H9 (cell line): ENCODE measurements at regions not wholly inside any gene's neighbourhood (a gene's known extent, or its start where the extent isn't known, plus 50 kb on each side); places are given as distances from the start of the nearest gene placed in this dataset.

Source experiments
- DNase-seq: peaks from one replicate; pipeline ENCODE4 v3.0.0-alpha.2; 2017
- H2AFZ ChIP-seq: one replicate; pipeline ENCODE4 v1.6.1; 2013; ENCODE audit warnings: mild to moderate bottlenecking, low read length, control low read depth, moderate library complexity
- H2AK5ac ChIP-seq: 2 replicates; pipeline ENCODE4 v1.6.1; 2013; ENCODE audit warnings: low read length, control low read depth, mixed read lengths; ENCODE audit not compliant: insufficient read length
- H2BK120ac ChIP-seq: one replicate; pipeline ENCODE4 v1.6.1; 2013; ENCODE audit warnings: low read depth, mild to moderate bottlenecking, low read length, control low read depth, inconsistent platforms; ENCODE audit not compliant: poor library complexity, severe bottlenecking
- H2BK12ac ChIP-seq: 2 replicates; pipeline ENCODE4 v1.6.1; 2013; ENCODE audit warnings: low read length, control low read depth, mixed read lengths, low read depth; ENCODE audit not compliant: insufficient read length
- H2BK15ac ChIP-seq: 2 replicates; pipeline ENCODE4 v1.6.1; 2013; ENCODE audit warnings: low read depth, low read length, control low read depth
- H2BK20ac ChIP-seq: one replicate; pipeline ENCODE4 v1.6.1; 2013; ENCODE audit warnings: low read depth, mild to moderate bottlenecking, low read length, control low read depth, inconsistent platforms; ENCODE audit not compliant: poor library complexity, severe bottlenecking
- H2BK5ac ChIP-seq: 2 replicates; pipeline ENCODE4 v1.6.1; 2013; ENCODE audit warnings: low read length, control low read depth, mixed read lengths; ENCODE audit not compliant: insufficient read length
- H3K14ac ChIP-seq: 2 replicates; pipeline ENCODE4 v1.6.1; 2013; ENCODE audit warnings: low read length, control low read depth; ENCODE audit not compliant: insufficient read depth
- H3K18ac ChIP-seq: 2 replicates; pipeline ENCODE4 v1.6.1; 2013; ENCODE audit warnings: low read depth, mild to moderate bottlenecking, mixed read lengths, low read length, control low read depth; ENCODE audit not compliant: insufficient read length
- H3K23ac ChIP-seq: 2 replicates; pipeline ENCODE4 v1.6.1; 2013; ENCODE audit warnings: low read length, control low read depth, mixed read lengths, low read depth; ENCODE audit not compliant: insufficient read length
- H3K23me2 ChIP-seq: 2 replicates; pipeline ENCODE4 v1.6.1; 2013; ENCODE audit warnings: low read depth, mild to moderate bottlenecking, mixed read lengths, low read length, control low read depth; ENCODE audit not compliant: insufficient read length, poor library complexity, severe bottlenecking
- H3K27ac ChIP-seq: 2 replicates; pipeline ENCODE4 v1.5.1; 2013; ENCODE audit warnings: low read length, control low read depth, mixed read lengths, low read depth; ENCODE audit not compliant: insufficient read length
- H3K27me3 ChIP-seq: 2 replicates; pipeline ENCODE4 v1.6.1; 2013; ENCODE audit warnings: low read length, control low read depth, inconsistent platforms; ENCODE audit not compliant: insufficient read depth
- H3K4ac ChIP-seq: 2 replicates; pipeline ENCODE4 v1.6.1; 2013; ENCODE audit warnings: low read depth, mild to moderate bottlenecking, control low read depth, inconsistent platforms, low read length, moderate library complexity
- H3K4me1 ChIP-seq: 2 replicates; pipeline ENCODE4 v1.6.1; 2013; ENCODE audit warnings: low read length, control low read depth, inconsistent platforms; ENCODE audit not compliant: insufficient read depth
- H3K4me2 ChIP-seq: 2 replicates; pipeline ENCODE4 v1.6.1; 2013; ENCODE audit warnings: low read length, control low read depth, mixed read lengths; ENCODE audit not compliant: insufficient read length, insufficient read depth
- H3K56ac ChIP-seq: 2 replicates; pipeline ENCODE4 v1.6.1; 2013; ENCODE audit warnings: low read depth, mild to moderate bottlenecking, mixed read lengths, low read length, control low read depth; ENCODE audit not compliant: insufficient read length
- H3K79me1 ChIP-seq: 2 replicates; pipeline ENCODE4 v1.6.1; 2013; ENCODE audit warnings: low read depth, mild to moderate bottlenecking, moderate library complexity, low read length, control low read depth, inconsistent platforms; ENCODE audit not compliant: insufficient read depth, poor library complexity, severe bottlenecking
- H3K79me2 ChIP-seq: 2 replicates; pipeline ENCODE4 v1.6.1; 2013; ENCODE audit warnings: low read length, control low read depth, inconsistent platforms; ENCODE audit not compliant: insufficient read depth
- H3K9ac ChIP-seq: 2 replicates; pipeline ENCODE4 v1.6.1; 2013; ENCODE audit warnings: low read length, control low read depth, mixed read lengths; ENCODE audit not compliant: insufficient read length; ENCODE audit errors: extremely low read depth
- H3K9me3 ChIP-seq: one replicate; pipeline ENCODE4 v1.6.1; 2013; ENCODE audit warnings: low read depth, low read length, inconsistent platforms; ENCODE audit not compliant: control insufficient read depth
- H3T11ph ChIP-seq: one replicate; pipeline ENCODE4 v1.6.1; 2013; ENCODE audit warnings: mild to moderate bottlenecking, low read length, control low read depth, inconsistent platforms
- H4K20me1 ChIP-seq: one replicate; pipeline ENCODE4 v1.6.1; 2013; ENCODE audit not compliant: control insufficient read depth, insufficient read length, insufficient read depth
- H4K5ac ChIP-seq: 2 replicates; pipeline ENCODE4 v1.6.1; 2013; ENCODE audit warnings: low read depth, mild to moderate bottlenecking, mixed read lengths, low read length, control low read depth; ENCODE audit not compliant: insufficient read length
- H4K8ac ChIP-seq: replicated peaks from 2 replicates; pipeline ENCODE4 v1.6.1; 2013; ENCODE audit warnings: low read length, control low read depth, mixed read lengths, low read depth; ENCODE audit not compliant: insufficient read length
- H4K91ac ChIP-seq: 2 replicates; pipeline ENCODE4 v1.6.1; 2013; ENCODE audit warnings: low read depth, mild to moderate bottlenecking, moderate library complexity, mixed read lengths, low read length, control low read depth; ENCODE audit not compliant: insufficient read length
- H3K27ac Mint-ChIP-seq, 3 experiments: 2 replicates in 2 of 3; 3 replicates in 1 of 3; pipeline ENCODE4 v1.8.0; 2020 to 2021; ENCODE audit warnings: mixed read lengths in 3 of 3, mild to moderate bottlenecking in 1 of 3, moderate library complexity in 1 of 3
- H3K27me3 Mint-ChIP-seq: 2 replicates; pipeline ENCODE4 v1.8.0; 2021; ENCODE audit warnings: low read depth, mild to moderate bottlenecking, moderate library complexity, mixed read lengths
- H3K36me3 Mint-ChIP-seq, 3 experiments: 2 replicates in 2 of 3; 3 replicates in 1 of 3; pipeline ENCODE4 v1.8.0; 2020 to 2021; ENCODE audit warnings: low read depth in 3 of 3, mixed read lengths in 3 of 3; ENCODE audit not compliant: insufficient read depth in 1 of 3
- H3K4me1 Mint-ChIP-seq, 2 experiments: 2 replicates each; pipeline ENCODE4 v1.8.0; 2020; ENCODE audit warnings: mixed read lengths in 2 of 2
- H3K4me3 Mint-ChIP-seq, 2 experiments: 2 replicates in 1 of 2; 3 replicates in 1 of 2; pipeline ENCODE4 v1.8.0; 2020 to 2021; ENCODE audit warnings: mild to moderate bottlenecking in 2 of 2, mixed read lengths in 2 of 2, moderate library complexity in 1 of 2
- H3K9me3 Mint-ChIP-seq, 2 experiments: 2 replicates in 1 of 2; 3 replicates in 1 of 2; pipeline ENCODE4 v1.8.0; 2020; ENCODE audit warnings: mild to moderate bottlenecking in 2 of 2, mixed read lengths in 2 of 2, moderate library complexity in 1 of 2
- CTCF ChIP-seq: fragments of 200-600 bp; sonication (generic); conservative IDR thresholded peaks from 3 replicates; pipeline ENCODE4 v1.8.0; 2021; ENCODE audit warnings: antibody characterized with exemption, mild to moderate bottlenecking
- WGBS: extraction: QIAGEN DNeasy Blood & Tissue Kit; methylation state at CpG from one replicate; pipeline ENCODE4 v1.1.7; 2013; ENCODE audit warnings: missing lambda C conversion rate, low lambda C conversion rate, mixed read lengths; ENCODE audit not compliant: insufficient read length; ENCODE audit errors: extremely low coverage; 5-methylcytosine and 5-hydroxymethylcytosine counted together

GRCh38 chr20:39101895-39102294, 139.8 kb downstream of the DHX35 start:
- no peak overlapping the region for H2BK20ac ChIP-seq
- no peak overlapping the region for H3K4me3 Mint-ChIP-seq
- no peaks in the 10 kb centered on the region for H3K27me3 ChIP-seq
- H3K23ac ChIP-seq = no peak overlapping the region
- no peak overlapping the region for H2BK5ac ChIP-seq
- peaks cover 9 to 20% of the 10 kb centered on the region in 2 experiments for H3K9me3 Mint-ChIP-seq
- no peak overlapping the region for H3K27ac ChIP-seq
- no peak overlapping the region for H3K27ac Mint-ChIP-seq
- no peak overlapping the region for H3K4ac ChIP-seq
- H2BK12ac ChIP-seq = no peak overlapping the region
- no peak overlapping the region for H4K5ac ChIP-seq
- peaks cover 6% of the 10 kb centered on the region for H3K9me3 ChIP-seq
- no peaks in the 10 kb centered on the region for H3K79me1 ChIP-seq
- no peak for TF ChIP-seq CTCF
- H3K4me1 Mint-ChIP-seq = no peaks in the 10 kb centered on the region
- no peak overlapping the region for H2BK15ac ChIP-seq
- no peak for DNase-seq
- H4K20me1 ChIP-seq = no peaks in the 10 kb centered on the region
- no peak overlapping the region for H3K56ac ChIP-seq
- peaks cover 4 to 6% (median 5%) of the 10 kb centered on the region in 3 experiments; a peak in 6 of 7 replicates for H3K36me3 Mint-ChIP-seq
- WGBS = no CpG with 5 or more reads among the region's 3 CpGs
- H3K9ac ChIP-seq = no peak overlapping the region
- H2AFZ ChIP-seq = no peak overlapping the region
- no peak overlapping the region for H3K18ac ChIP-seq
- H2AK5ac ChIP-seq = no peak overlapping the region
- H4K8ac ChIP-seq = no peak overlapping the region
- H3K14ac ChIP-seq = no peak overlapping the region
- H4K91ac ChIP-seq = no peak overlapping the region
- no peak overlapping the region for H3T11ph ChIP-seq
- no peak overlapping the region for H3K4me2 ChIP-seq
- no peak overlapping the region for H2BK120ac ChIP-seq
- no peaks in the 10 kb centered on the region for H3K23me2 ChIP-seq
- H3K4me1 ChIP-seq = no peaks in the 10 kb centered on the region
- no peaks in the 10 kb centered on the region for H3K79me2 ChIP-seq
- peaks cover 23% of the 10 kb centered on the region for H3K27me3 Mint-ChIP-seq
